H9 (cell line): ENCODE measurements at regions not wholly inside any gene's neighbourhood (a gene's known extent, or its start where the extent isn't known, plus 50 kb on each side); places are given as distances from the start of the nearest gene placed in this dataset.

ENCODE experiments used
- DNase-seq: peaks from one replicate; pipeline ENCODE4 v3.0.0-alpha.2; 2017
- H2AFZ ChIP-seq: one replicate; pipeline ENCODE4 v1.6.1; 2013; ENCODE audit warnings: mild to moderate bottlenecking, low read length, control low read depth, moderate library complexity
- H2AK5ac ChIP-seq: 2 replicates; pipeline ENCODE4 v1.6.1; 2013; ENCODE audit warnings: low read length, control low read depth, mixed read lengths; ENCODE audit not compliant: insufficient read length
- H2BK120ac ChIP-seq: one replicate; pipeline ENCODE4 v1.6.1; 2013; ENCODE audit warnings: low read depth, mild to moderate bottlenecking, low read length, control low read depth, inconsistent platforms; ENCODE audit not compliant: poor library complexity, severe bottlenecking
- H2BK12ac ChIP-seq: 2 replicates; pipeline ENCODE4 v1.6.1; 2013; ENCODE audit warnings: low read length, control low read depth, mixed read lengths, low read depth; ENCODE audit not compliant: insufficient read length
- H2BK15ac ChIP-seq: 2 replicates; pipeline ENCODE4 v1.6.1; 2013; ENCODE audit warnings: low read depth, low read length, control low read depth
- H2BK20ac ChIP-seq: one replicate; pipeline ENCODE4 v1.6.1; 2013; ENCODE audit warnings: low read depth, mild to moderate bottlenecking, low read length, control low read depth, inconsistent platforms; ENCODE audit not compliant: poor library complexity, severe bottlenecking
- H2BK5ac ChIP-seq: 2 replicates; pipeline ENCODE4 v1.6.1; 2013; ENCODE audit warnings: low read length, control low read depth, mixed read lengths; ENCODE audit not compliant: insufficient read length
- H3K14ac ChIP-seq: 2 replicates; pipeline ENCODE4 v1.6.1; 2013; ENCODE audit warnings: low read length, control low read depth; ENCODE audit not compliant: insufficient read depth
- H3K18ac ChIP-seq: 2 replicates; pipeline ENCODE4 v1.6.1; 2013; ENCODE audit warnings: low read depth, mild to moderate bottlenecking, mixed read lengths, low read length, control low read depth; ENCODE audit not compliant: insufficient read length
- H3K23ac ChIP-seq: 2 replicates; pipeline ENCODE4 v1.6.1; 2013; ENCODE audit warnings: low read length, control low read depth, mixed read lengths, low read depth; ENCODE audit not compliant: insufficient read length
- H3K23me2 ChIP-seq: 2 replicates; pipeline ENCODE4 v1.6.1; 2013; ENCODE audit warnings: low read depth, mild to moderate bottlenecking, mixed read lengths, low read length, control low read depth; ENCODE audit not compliant: insufficient read length, poor library complexity, severe bottlenecking
- H3K27ac ChIP-seq: 2 replicates; pipeline ENCODE4 v1.5.1; 2013; ENCODE audit warnings: low read length, control low read depth, mixed read lengths, low read depth; ENCODE audit not compliant: insufficient read length
- H3K27me3 ChIP-seq: 2 replicates; pipeline ENCODE4 v1.6.1; 2013; ENCODE audit warnings: low read length, control low read depth, inconsistent platforms; ENCODE audit not compliant: insufficient read depth
- H3K4ac ChIP-seq: 2 replicates; pipeline ENCODE4 v1.6.1; 2013; ENCODE audit warnings: low read depth, mild to moderate bottlenecking, control low read depth, inconsistent platforms, low read length, moderate library complexity
- H3K4me1 ChIP-seq: 2 replicates; pipeline ENCODE4 v1.6.1; 2013; ENCODE audit warnings: low read length, control low read depth, inconsistent platforms; ENCODE audit not compliant: insufficient read depth
- H3K4me2 ChIP-seq: 2 replicates; pipeline ENCODE4 v1.6.1; 2013; ENCODE audit warnings: low read length, control low read depth, mixed read lengths; ENCODE audit not compliant: insufficient read length, insufficient read depth
- H3K56ac ChIP-seq: 2 replicates; pipeline ENCODE4 v1.6.1; 2013; ENCODE audit warnings: low read depth, mild to moderate bottlenecking, mixed read lengths, low read length, control low read depth; ENCODE audit not compliant: insufficient read length
- H3K79me1 ChIP-seq: 2 replicates; pipeline ENCODE4 v1.6.1; 2013; ENCODE audit warnings: low read depth, mild to moderate bottlenecking, moderate library complexity, low read length, control low read depth, inconsistent platforms; ENCODE audit not compliant: insufficient read depth, poor library complexity, severe bottlenecking
- H3K79me2 ChIP-seq: 2 replicates; pipeline ENCODE4 v1.6.1; 2013; ENCODE audit warnings: low read length, control low read depth, inconsistent platforms; ENCODE audit not compliant: insufficient read depth
- H3K9ac ChIP-seq: 2 replicates; pipeline ENCODE4 v1.6.1; 2013; ENCODE audit warnings: low read length, control low read depth, mixed read lengths; ENCODE audit not compliant: insufficient read length; ENCODE audit errors: extremely low read depth
- H3K9me3 ChIP-seq: one replicate; pipeline ENCODE4 v1.6.1; 2013; ENCODE audit warnings: low read depth, low read length, inconsistent platforms; ENCODE audit not compliant: control insufficient read depth
- H3T11ph ChIP-seq: one replicate; pipeline ENCODE4 v1.6.1; 2013; ENCODE audit warnings: mild to moderate bottlenecking, low read length, control low read depth, inconsistent platforms
- H4K20me1 ChIP-seq: one replicate; pipeline ENCODE4 v1.6.1; 2013; ENCODE audit not compliant: control insufficient read depth, insufficient read length, insufficient read depth
- H4K5ac ChIP-seq: 2 replicates; pipeline ENCODE4 v1.6.1; 2013; ENCODE audit warnings: low read depth, mild to moderate bottlenecking, mixed read lengths, low read length, control low read depth; ENCODE audit not compliant: insufficient read length
- H4K8ac ChIP-seq: replicated peaks from 2 replicates; pipeline ENCODE4 v1.6.1; 2013; ENCODE audit warnings: low read length, control low read depth, mixed read lengths, low read depth; ENCODE audit not compliant: insufficient read length
- H4K91ac ChIP-seq: 2 replicates; pipeline ENCODE4 v1.6.1; 2013; ENCODE audit warnings: low read depth, mild to moderate bottlenecking, moderate library complexity, mixed read lengths, low read length, control low read depth; ENCODE audit not compliant: insufficient read length
- H3K27ac Mint-ChIP-seq, 3 experiments: 2 replicates in 2 of 3; 3 replicates in 1 of 3; pipeline ENCODE4 v1.8.0; 2020 to 2021; ENCODE audit warnings: mixed read lengths in 3 of 3, mild to moderate bottlenecking in 1 of 3, moderate library complexity in 1 of 3
- H3K27me3 Mint-ChIP-seq: 2 replicates; pipeline ENCODE4 v1.8.0; 2021; ENCODE audit warnings: low read depth, mild to moderate bottlenecking, moderate library complexity, mixed read lengths
- H3K36me3 Mint-ChIP-seq, 3 experiments: 2 replicates in 2 of 3; 3 replicates in 1 of 3; pipeline ENCODE4 v1.8.0; 2020 to 2021; ENCODE audit warnings: low read depth in 3 of 3, mixed read lengths in 3 of 3; ENCODE audit not compliant: insufficient read depth in 1 of 3
- H3K4me1 Mint-ChIP-seq, 2 experiments: 2 replicates each; pipeline ENCODE4 v1.8.0; 2020; ENCODE audit warnings: mixed read lengths in 2 of 2
- H3K4me3 Mint-ChIP-seq, 2 experiments: 2 replicates in 1 of 2; 3 replicates in 1 of 2; pipeline ENCODE4 v1.8.0; 2020 to 2021; ENCODE audit warnings: mild to moderate bottlenecking in 2 of 2, mixed read lengths in 2 of 2, moderate library complexity in 1 of 2
- H3K9me3 Mint-ChIP-seq, 2 experiments: 2 replicates in 1 of 2; 3 replicates in 1 of 2; pipeline ENCODE4 v1.8.0; 2020; ENCODE audit warnings: mild to moderate bottlenecking in 2 of 2, mixed read lengths in 2 of 2, moderate library complexity in 1 of 2
- CTCF ChIP-seq: fragments of 200-600 bp; sonication (generic); conservative IDR thresholded peaks from 3 replicates; pipeline ENCODE4 v1.8.0; 2021; ENCODE audit warnings: antibody characterized with exemption, mild to moderate bottlenecking
- WGBS: extraction: QIAGEN DNeasy Blood & Tissue Kit; methylation state at CpG from one replicate; pipeline ENCODE4 v1.1.7; 2013; ENCODE audit warnings: missing lambda C conversion rate, low lambda C conversion rate, mixed read lengths; ENCODE audit not compliant: insufficient read length; ENCODE audit errors: extremely low coverage; 5-methylcytosine and 5-hydroxymethylcytosine counted together

GRCh38 chr13:89393758-89394304 lies 1722.7 kb downstream of the SLITRK5 start:
- no peak for DNase-seq
- Histone ChIP-seq H4K91ac (no peak overlapping the region), H3K27ac (no peak overlapping the region), H2BK5ac (no peak overlapping the region), H3K23me2 (no peaks in the 10 kb centered on the region), H3K4ac (no peak overlapping the region), H4K8ac (no peak overlapping the region), H3K9me3 (no peaks in the 10 kb centered on the region), H3T11ph (no peak overlapping the region), H3K79me1 (no peaks in the 10 kb centered on the region), H2BK12ac (no peak overlapping the region), H3K27me3 (no peaks in the 10 kb centered on the region), H3K56ac (no peak overlapping the region), H3K4me2 (no peak overlapping the region), H3K14ac (no peak overlapping the region), H3K18ac (no peak overlapping the region), H3K79me2 (no peaks in the 10 kb centered on the region), H4K5ac (no peak overlapping the region), H3K4me1 (no peaks in the 10 kb centered on the region), H3K9ac (no peak overlapping the region), H2BK20ac (no peak overlapping the region), H2BK15ac (no peak overlapping the region), H2AK5ac (no peak overlapping the region), H3K23ac (no peak overlapping the region), H4K20me1 (no peaks in the 10 kb centered on the region), H2BK120ac (no peak overlapping the region), H2AFZ (no peak overlapping the region)
- no peak for TF ChIP-seq CTCF
- H3K27ac Mint-ChIP-seq, result peak overlapping the region in 2 of 3 experiments; percentile 8 to 15; a peak in 3 of 7 replicates
- peaks cover 0 to 2% (median 0%) of the 10 kb centered on the region in 3 experiments; a peak in 2 of 7 replicates for H3K36me3 Mint-ChIP-seq
- no peaks in the 10 kb centered on the region for H3K27me3 Mint-ChIP-seq
- no peak overlapping the region for H3K4me3 Mint-ChIP-seq
- peaks cover 6% of the 10 kb centered on the region in 2 experiments for H3K4me1 Mint-ChIP-seq
- WGBS, result no CpG with 5 or more reads among the region's 4 CpGs
- H3K9me3 Mint-ChIP-seq, result no peaks in the 10 kb centered on the region; a peak in 2 of 5 replicates
